ENCODE measurements at regions not wholly inside any gene's neighbourhood (a gene's known extent, or its start where the extent isn't known, plus 50 kb on each side); places are given as distances from the start of the nearest gene placed in this dataset.

DNA sequence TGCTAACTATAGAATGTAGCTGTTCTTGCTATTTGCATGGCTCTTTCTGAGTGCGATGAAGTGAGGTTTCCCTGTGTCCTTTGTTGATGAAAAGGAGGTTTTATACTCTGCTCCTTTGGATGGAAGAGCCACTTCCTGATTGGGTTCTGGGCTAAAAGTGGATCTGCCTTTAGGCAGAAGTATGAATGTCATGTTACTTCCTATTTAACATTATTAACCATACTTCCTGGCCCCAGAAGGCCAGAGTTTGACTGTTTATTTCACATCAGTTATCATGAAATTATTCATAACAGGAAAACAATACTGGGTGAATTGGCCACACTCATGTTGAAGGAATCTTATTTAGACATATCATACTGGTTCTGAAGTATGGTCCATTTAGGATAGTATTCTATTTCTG, 386.2 kb downstream of the PCDH7 start:
- no peak for TF ChIP-seq CTCF (IDR thresholded peaks at IDR 0.05)
- H3K79me2 ChIP-seq: no peaks in the 10 kb centered on the region
- no peak overlapping the region for H2AFZ ChIP-seq
- no peak overlapping the region for H3K27ac ChIP-seq
- no peak overlapping the region for H3K4me2 ChIP-seq (ENCODE audit: low read length)
- no peaks in the 10 kb centered on the region for H3K9me3 ChIP-seq (ENCODE audit: control insufficient read depth, low read length)
- H3K9ac ChIP-seq: no peak overlapping the region
- no peaks in the 10 kb centered on the region for H3K4me1 ChIP-seq
- H3K36me3 ChIP-seq (ENCODE audit: control insufficient read depth, insufficient read depth, low read length): no peaks in the 10 kb centered on the region
- no peak overlapping the region for H3K4me3 ChIP-seq (ENCODE audit: low read depth, low read length)
- H3K27me3 ChIP-seq (ENCODE audit: control insufficient read depth, insufficient read depth, low read length): no peaks in the 10 kb centered on the region

DNA sequence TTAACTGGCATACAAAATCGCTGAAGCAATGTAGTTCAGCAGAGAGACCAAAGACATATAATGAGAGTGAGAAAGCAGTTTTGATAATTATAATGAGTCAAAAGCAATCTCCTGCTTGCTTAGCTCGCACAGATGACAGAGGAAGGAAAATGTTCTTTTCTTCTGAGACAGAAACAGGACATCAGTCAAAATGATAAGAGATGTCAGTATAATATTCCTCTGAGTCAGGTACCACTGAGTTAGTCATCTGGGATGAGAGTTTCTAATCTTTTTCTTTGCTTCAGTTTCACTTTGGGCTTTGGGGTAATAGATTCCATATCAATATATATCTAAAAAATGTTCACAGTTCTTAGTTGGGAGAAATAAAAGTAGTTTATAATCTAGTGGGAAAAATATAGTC, 387.2 kb downstream of the PCDH7 start:
- Histone ChIP-seq H2AFZ (no peak overlapping the region), H3K4me1 (no peaks in the 10 kb centered on the region), H3K36me3 (ENCODE audit: control insufficient read depth, insufficient read depth, low read length) (no peaks in the 10 kb centered on the region), H3K4me3 (ENCODE audit: low read depth, low read length) (no peak overlapping the region), H3K9ac (no peak overlapping the region), H3K27me3 (ENCODE audit: control insufficient read depth, insufficient read depth, low read length) (no peaks in the 10 kb centered on the region), H3K79me2 (no peaks in the 10 kb centered on the region), H3K27ac (no peak overlapping the region), H3K4me2 (ENCODE audit: low read length) (no peak overlapping the region), H3K9me3 (ENCODE audit: control insufficient read depth, low read length) (no peaks in the 10 kb centered on the region)
- TF ChIP-seq CTCF (IDR thresholded peaks at IDR 0.05): no peak

DNA sequence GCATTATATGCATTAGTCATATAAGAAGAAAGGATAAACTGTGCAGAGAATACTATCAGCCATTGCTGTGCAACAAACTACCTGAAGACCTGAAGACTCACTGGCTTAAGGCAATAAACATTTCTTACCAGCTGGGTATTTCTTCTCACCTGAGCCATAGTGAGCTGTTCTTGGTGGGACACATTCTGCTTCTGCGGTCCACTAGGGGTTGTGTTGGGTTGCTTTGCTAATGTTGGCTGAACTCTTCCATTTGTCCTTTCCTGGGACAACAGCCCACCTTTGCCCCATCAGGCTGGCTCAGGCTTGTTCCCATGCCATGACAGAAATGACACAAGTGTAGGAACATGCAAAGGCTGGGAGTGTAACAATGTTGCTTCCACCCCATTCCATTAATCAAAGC, 388.6 kb downstream of the PCDH7 start:
- no peak overlapping the region for H3K4me2 ChIP-seq (ENCODE audit: low read length)

DNA sequence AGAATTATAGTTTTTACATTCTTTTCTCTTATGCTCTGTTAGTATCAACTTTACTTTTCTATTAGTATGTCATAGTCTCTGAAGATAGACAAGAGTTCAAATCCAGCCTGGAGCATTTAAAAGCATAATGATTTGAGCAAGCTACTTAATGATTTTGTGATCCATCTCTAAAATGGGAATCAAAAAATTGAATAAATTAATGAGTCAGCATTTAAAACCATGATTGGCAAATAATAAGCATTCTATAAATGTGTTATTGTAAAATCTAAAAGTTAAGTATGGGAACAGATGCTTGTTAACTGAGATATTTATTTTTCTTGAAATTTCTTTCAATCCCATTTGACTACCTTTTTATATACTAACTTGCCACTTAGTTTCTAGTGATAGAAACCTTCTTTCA, 391.6 kb downstream of the PCDH7 start:
- Histone ChIP-seq H3K36me3 (ENCODE audit: control insufficient read depth, insufficient read depth, low read length) (no peaks in the 10 kb centered on the region), H3K9ac (no peak overlapping the region), H3K4me2 (ENCODE audit: low read length) (no peak overlapping the region), H3K27me3 (ENCODE audit: control insufficient read depth, insufficient read depth, low read length) (no peaks in the 10 kb centered on the region), H3K4me3 (ENCODE audit: low read depth, low read length) (no peak overlapping the region), H3K9me3 (ENCODE audit: control insufficient read depth, low read length) (no peaks in the 10 kb centered on the region), H3K27ac (no peak overlapping the region), H3K4me1 (no peaks in the 10 kb centered on the region), H3K79me2 (no peaks in the 10 kb centered on the region), H2AFZ (no peak overlapping the region)
- TF ChIP-seq CTCF (IDR thresholded peaks at IDR 0.05): no peak

More for the DNA sequence above, 388.6 kb downstream of the PCDH7 start:
- H3K4me3 ChIP-seq (ENCODE audit: low read depth, low read length): no peak overlapping the region
- no peaks in the 10 kb centered on the region for H3K36me3 ChIP-seq (ENCODE audit: control insufficient read depth, insufficient read depth, low read length)
- H3K4me1 ChIP-seq: no peaks in the 10 kb centered on the region
- no peak overlapping the region for H2AFZ ChIP-seq
- no peak overlapping the region for H3K9ac ChIP-seq
- no peak for TF ChIP-seq CTCF (IDR thresholded peaks at IDR 0.05)
- no peaks in the 10 kb centered on the region for H3K9me3 ChIP-seq (ENCODE audit: control insufficient read depth, low read length)
- no peaks in the 10 kb centered on the region for H3K79me2 ChIP-seq
- H3K27me3 ChIP-seq (ENCODE audit: control insufficient read depth, insufficient read depth, low read length): no peaks in the 10 kb centered on the region
- no peak overlapping the region for H3K27ac ChIP-seq

GRCh38 chr4:31114816-31115215, 394.6 kb downstream of the PCDH7 start:
- TF ChIP-seq CTCF (IDR thresholded peaks at IDR 0.05): no peak
- no peak overlapping the region for H2AFZ ChIP-seq
- no peak overlapping the region for H3K9ac ChIP-seq
- H3K9me3 ChIP-seq (ENCODE audit: control insufficient read depth, low read length): no peaks in the 10 kb centered on the region
- no peaks in the 10 kb centered on the region for H3K27me3 ChIP-seq (ENCODE audit: control insufficient read depth, insufficient read depth, low read length)
- H3K4me1 ChIP-seq: no peaks in the 10 kb centered on the region
- no peak overlapping the region for H3K27ac ChIP-seq
- H3K4me2 ChIP-seq (ENCODE audit: low read length): no peak overlapping the region
- H3K36me3 ChIP-seq (ENCODE audit: control insufficient read depth, insufficient read depth, low read length): no peaks in the 10 kb centered on the region
- H3K79me2 ChIP-seq: no peaks in the 10 kb centered on the region
- no peak overlapping the region for H3K4me3 ChIP-seq (ENCODE audit: low read depth, low read length)
